ENCODE measurements at regions not wholly inside any gene's neighbourhood (a gene's known extent, or its start where the extent isn't known, plus 50 kb on each side); places are given as distances from the start of the nearest gene placed in this dataset.
"Not testable (repeated sequence)": the region's sequence is repeated elsewhere in the genome, so short reads cannot be mapped to it uniquely, and the experiment has no call there.

- Mint-ChIP-seq H3K27ac (no peak overlapping the region), H3K4me3 (no peak overlapping the region), H3K27me3 (no peaks in the 10 kb centered on the region), H3K9me3 (peaks cover 0 to 30% (median 2%) of the 10 kb centered on the region in 7 donors), H3K36me3 (no peaks in the 10 kb centered on the region), H3K4me1 (no peaks in the 10 kb centered on the region)
- ATAC-seq (ENCODE audit: low read depth in 2 of 2) (no peak), DNase-seq (no peak)
Observed at GRCh38 chrX:26466387-26466786, 250.4 kb downstream of the MAGEB5 start.

GRCh38 chrX:26445288-26445687 lies 229.3 kb downstream of the MAGEB5 start:
- Mint-ChIP-seq H3K27ac (no peak overlapping the region), H3K9me3 (peaks cover 0 to 4% (median 0%) of the 10 kb centered on the region in 7 donors), H3K27me3 (no peaks in the 10 kb centered on the region), H3K36me3 (no peaks in the 10 kb centered on the region), H3K4me3 (no peak overlapping the region), H3K4me1 (no peaks in the 10 kb centered on the region)
- ATAC-seq (ENCODE audit: low read depth in 2 of 2) (no peak), DNase-seq (no peak)

- H3K9me3 Mint-ChIP-seq = not testable (repeated sequence)
Observed at GRCh38 chrX:26444417-26444816, 228.4 kb downstream of the MAGEB5 start.

GRCh38 chrX:26442340-26442739 lies 226.4 kb downstream of the MAGEB5 start:
- H3K27me3 Mint-ChIP-seq = no peaks in the 10 kb centered on the region
- no peaks in the 10 kb centered on the region for H3K36me3 Mint-ChIP-seq
- H3K27ac Mint-ChIP-seq = no peak overlapping the region
- H3K9me3 Mint-ChIP-seq = peaks cover 0 to 4% (median 0%) of the 10 kb centered on the region in 7 donors
- H3K4me3 Mint-ChIP-seq = no peak overlapping the region
- DNase-seq (no peak), ATAC-seq (ENCODE audit: low read depth in 2 of 2) (no peak)
- no peaks in the 10 kb centered on the region for H3K4me1 Mint-ChIP-seq

More at GRCh38 chrX:26444417-26444816, 228.4 kb downstream of the MAGEB5 start:
- H3K36me3 Mint-ChIP-seq; H3K4me3 Mint-ChIP-seq; H3K4me1 Mint-ChIP-seq; H3K27ac Mint-ChIP-seq; DNase-seq; ATAC-seq (ENCODE audit: low read depth in 2 of 2); H3K27me3 Mint-ChIP-seq: not testable (repeated sequence)

GRCh38 chrX:26414534-26414933 lies 198.6 kb downstream of the MAGEB5 start:
- H3K27me3 Mint-ChIP-seq = no peaks in the 10 kb centered on the region
- H3K4me1 Mint-ChIP-seq = no peaks in the 10 kb centered on the region
- ATAC-seq (ENCODE audit: low read depth in 2 of 2) (no peak), DNase-seq (no peak)
- no peak overlapping the region for H3K4me3 Mint-ChIP-seq
- no peaks in the 10 kb centered on the region for H3K36me3 Mint-ChIP-seq
- H3K9me3 Mint-ChIP-seq = peaks cover 0 to 15% (median 3%) of the 10 kb centered on the region in 7 donors
- no peak overlapping the region for H3K27ac Mint-ChIP-seq

GRCh38 chrX:26411045-26411444 lies 195.1 kb downstream of the MAGEB5 start:
- Mint-ChIP-seq H3K27ac (no peak overlapping the region), H3K27me3 (no peaks in the 10 kb centered on the region), H3K4me1 (no peaks in the 10 kb centered on the region), H3K36me3 (no peaks in the 10 kb centered on the region), H3K4me3 (no peak overlapping the region), H3K9me3 (peaks cover 0 to 6% (median 0%) of the 10 kb centered on the region in 7 donors)
- ATAC-seq (ENCODE audit: low read depth in 2 of 2) (no peak), DNase-seq (no peak)

- Mint-ChIP-seq H3K27ac (no peak overlapping the region), H3K27me3 (no peaks in the 10 kb centered on the region), H3K9me3 (peaks cover 0 to 6% (median 0%) of the 10 kb centered on the region in 7 donors), H3K4me3 (no peak overlapping the region), H3K4me1 (no peaks in the 10 kb centered on the region), H3K36me3 (no peaks in the 10 kb centered on the region)
- ATAC-seq (ENCODE audit: low read depth in 2 of 2) = no peak
- no peak for DNase-seq
Observed at GRCh38 chrX:26409636-26410035, 193.7 kb downstream of the MAGEB5 start.

- Mint-ChIP-seq H3K27me3 (no peaks in the 10 kb centered on the region), H3K36me3 (no peaks in the 10 kb centered on the region), H3K27ac (no peak overlapping the region), H3K9me3 (peaks cover 0 to 6% (median 4%) of the 10 kb centered on the region in 7 donors), H3K4me3 (no peak overlapping the region), H3K4me1 (no peaks in the 10 kb centered on the region)
- ATAC-seq (ENCODE audit: low read depth in 2 of 2) (no peak), DNase-seq (no peak)
Observed at GRCh38 chrX:26387906-26388305, 171.9 kb downstream of the MAGEB5 start.

GRCh38 chrX:26376037-26376708 lies 160.2 kb downstream of the MAGEB5 start:
- H3K9me3 Mint-ChIP-seq = peaks cover 0 to 12% (median 0%) of the 10 kb centered on the region in 7 donors
- DNase-seq (no peak), ATAC-seq (ENCODE audit: low read depth in 2 of 2) (no peak)
- H3K4me1 Mint-ChIP-seq = no peaks in the 10 kb centered on the region
- H3K4me3 Mint-ChIP-seq = no peak overlapping the region
- no peak overlapping the region for H3K27ac Mint-ChIP-seq
- H3K27me3 Mint-ChIP-seq = no peaks in the 10 kb centered on the region
- no peaks in the 10 kb centered on the region for H3K36me3 Mint-ChIP-seq

- Mint-ChIP-seq H3K36me3 (no peaks in the 10 kb centered on the region), H3K9me3 (peaks cover 0 to 12% (median 2%) of the 10 kb centered on the region in 7 donors), H3K4me1 (no peaks in the 10 kb centered on the region), H3K4me3 (no peak overlapping the region), H3K27me3 (no peaks in the 10 kb centered on the region), H3K27ac (no peak overlapping the region)
- ATAC-seq (ENCODE audit: low read depth in 2 of 2) = no peak
- DNase-seq = no peak
Observed at GRCh38 chrX:26375346-26375745, 159.4 kb downstream of the MAGEB5 start.

GRCh38 chrX:26373829-26374228 lies 157.9 kb downstream of the MAGEB5 start:
- H3K9me3 Mint-ChIP-seq = peaks cover 0 to 12% (median 3%) of the 10 kb centered on the region in 7 donors
- H3K36me3 Mint-ChIP-seq = no peaks in the 10 kb centered on the region
- no peaks in the 10 kb centered on the region for H3K4me1 Mint-ChIP-seq
- H3K27me3 Mint-ChIP-seq = no peaks in the 10 kb centered on the region
- ATAC-seq (ENCODE audit: low read depth in 2 of 2) (no peak), DNase-seq (no peak)
- H3K27ac Mint-ChIP-seq = no peak overlapping the region
- no peak overlapping the region for H3K4me3 Mint-ChIP-seq

- no peaks in the 10 kb centered on the region for H3K4me1 Mint-ChIP-seq
- no peak for ATAC-seq (ENCODE audit: low read depth in 2 of 2)
- H3K27me3 Mint-ChIP-seq = no peaks in the 10 kb centered on the region
- H3K4me3 Mint-ChIP-seq = peak overlapping the region in 1 of 8 donors; percentile 37
- DNase-seq = no peak
- H3K27ac Mint-ChIP-seq = no peak overlapping the region
- H3K36me3 Mint-ChIP-seq = no peaks in the 10 kb centered on the region
- peaks cover 0 to 13% (median 5%) of the 10 kb centered on the region in 7 donors for H3K9me3 Mint-ChIP-seq
Observed at GRCh38 chrX:26352891-26353430, 137.0 kb downstream of the MAGEB5 start.

GRCh38 chrX:26347171-26347570 lies 131.2 kb downstream of the MAGEB5 start:
- Mint-ChIP-seq H3K27ac (no peak overlapping the region), H3K9me3 (peaks cover 0 to 11% (median 0%) of the 10 kb centered on the region in 7 donors), H3K27me3 (no peaks in the 10 kb centered on the region), H3K36me3 (no peaks in the 10 kb centered on the region), H3K4me3 (no peak overlapping the region), H3K4me1 (no peaks in the 10 kb centered on the region)
- ATAC-seq (ENCODE audit: low read depth in 2 of 2) = no peak
- DNase-seq = no peak

- no peak overlapping the region for H3K4me3 Mint-ChIP-seq
- peaks cover 3 to 12% (median 6%) of the 10 kb centered on the region in 7 donors for H3K9me3 Mint-ChIP-seq
- H3K27ac Mint-ChIP-seq = no peak overlapping the region
- no peak for DNase-seq
- H3K27me3 Mint-ChIP-seq = no peaks in the 10 kb centered on the region
- no peaks in the 10 kb centered on the region for H3K36me3 Mint-ChIP-seq
- no peak for ATAC-seq (ENCODE audit: low read depth in 2 of 2)
- H3K4me1 Mint-ChIP-seq = no peaks in the 10 kb centered on the region
Observed at GRCh38 chrX:26334232-26334631, 118.3 kb downstream of the MAGEB5 start.

Measured in naive B cell (primary cell).